Sigmoid colon (tissue), 6 donors: ENCODE measurements at regions not wholly inside any gene's neighbourhood (a gene's known extent, or its start where the extent isn't known, plus 50 kb on each side); places are given as distances from the start of the nearest gene placed in this dataset.

ENCODE experiments used
- DNase-seq: peaks from one replicate; pipeline ENCODE4 v3.0.0-alpha.2; 2019
- H3K27ac ChIP-seq, 4 donors: fragments of 200-600 bp; sonication (generic); one replicate each; pipeline ENCODE4 v1.5.1; 2016 to 2019; ENCODE audit warnings: mild to moderate bottlenecking in 1 of 4
- H3K27me3 ChIP-seq, 3 donors: fragments of 200-600 bp; sonication (generic); one replicate each; pipeline ENCODE4 v1.5.1; 2019; ENCODE audit warnings: mild to moderate bottlenecking in 1 of 3
- H3K36me3 ChIP-seq, 4 donors: fragments of 200-600 bp; sonication (generic); one replicate each; pipeline ENCODE4 v1.5.1; 2016 to 2019
- H3K4me1 ChIP-seq, 4 donors: fragments of 200-600 bp; sonication (generic); one replicate each; pipeline ENCODE4 v1.5.1; 2017 to 2019
- H3K4me3 ChIP-seq, 4 donors: fragments of 200-600 bp; sonication (generic); one replicate each; pipeline ENCODE4 v1.5.1; 2017 to 2019; ENCODE audit warnings: mild to moderate bottlenecking in 2 of 4, moderate library complexity in 1 of 4
- H3K9me3 ChIP-seq, 4 donors: fragments of 200-600 bp in 3 of 4; sonication (generic) in 3 of 4; one replicate each; pipeline versions ENCODE4 v1.5.1 to v1.6.1; 2013 to 2019
- CTCF ChIP-seq, 4 experiments: fragments of 450-650 bp in 3 of 4; fragments of 200-600 bp in 1 of 4; IDR thresholded peaks; one replicate each; pipeline ENCODE4 v1.5.1; 2016 to 2019; ENCODE audit warnings: antibody characterized with exemption in 4 of 4, mild to moderate bottlenecking in 3 of 4, moderate library complexity in 2 of 4
- EP300 ChIP-seq, 4 donors: sonication (generic); formaldehyde crosslinking; IDR thresholded peaks; one replicate each; pipeline ENCODE4 v1.6.1; 2017; ENCODE audit warnings: antibody characterized with exemption in 4 of 4
- POLR2A ChIP-seq, 2 donors: fragments of 450-650 bp; IDR thresholded peaks; one replicate each; pipeline ENCODE4 v1.6.1; 2016; ENCODE audit warnings: antibody characterized with exemption in 2 of 2, mild to moderate bottlenecking in 2 of 2, moderate library complexity in 2 of 2
- POLR2AphosphoS5 ChIP-seq, 4 donors: sonication (generic); formaldehyde crosslinking; IDR thresholded peaks; one replicate each; pipeline ENCODE4 v1.6.1; 2017; ENCODE audit warnings: antibody characterized with exemption in 4 of 4
- whole genome bisulfite sequencing, 2 donors: extraction: QIAGEN DNeasy Blood & Tissue Kit; methylation state at CpG; one replicate each; pipeline ENCODE4 v1.1.7; 2013; 5-methylcytosine and 5-hydroxymethylcytosine counted together
- intact Hi-C: fragments of 100-400 bp; cut with DNase I; formaldehyde crosslinking; loops from one replicate; pipeline ENCODE4 v1.15.1; 2023
- donor health status: healthy with polysubstance abuse.
- donor health status: healthy.

GRCh38 chr9:89835666-89836065 lies 230.9 kb downstream of the GADD45G start:
- Histone ChIP-seq H3K4me3 (no peak overlapping the region), H3K9me3 (no peaks in the 10 kb centered on the region), H3K4me1 (peaks cover 0 to 33% (median 21%) of the 10 kb centered on the region in 4 donors), H3K27me3 (no peaks in the 10 kb centered on the region), H3K27ac (no peak overlapping the region), H3K36me3 (no peaks in the 10 kb centered on the region)
- 74 to 90% methylated on average over 5 of the region's 5 CpGs for WGBS, 2 donors
- TF ChIP-seq EP300 (IDR thresholded peaks at IDR 0.05) = no peak
- intact Hi-C loops = loop anchor here (5.0 kb wide), 2 partner anchors 37 to 233 kb away; no protein-coding TSS in a partner anchor
- no peak for DNase-seq

DNA sequence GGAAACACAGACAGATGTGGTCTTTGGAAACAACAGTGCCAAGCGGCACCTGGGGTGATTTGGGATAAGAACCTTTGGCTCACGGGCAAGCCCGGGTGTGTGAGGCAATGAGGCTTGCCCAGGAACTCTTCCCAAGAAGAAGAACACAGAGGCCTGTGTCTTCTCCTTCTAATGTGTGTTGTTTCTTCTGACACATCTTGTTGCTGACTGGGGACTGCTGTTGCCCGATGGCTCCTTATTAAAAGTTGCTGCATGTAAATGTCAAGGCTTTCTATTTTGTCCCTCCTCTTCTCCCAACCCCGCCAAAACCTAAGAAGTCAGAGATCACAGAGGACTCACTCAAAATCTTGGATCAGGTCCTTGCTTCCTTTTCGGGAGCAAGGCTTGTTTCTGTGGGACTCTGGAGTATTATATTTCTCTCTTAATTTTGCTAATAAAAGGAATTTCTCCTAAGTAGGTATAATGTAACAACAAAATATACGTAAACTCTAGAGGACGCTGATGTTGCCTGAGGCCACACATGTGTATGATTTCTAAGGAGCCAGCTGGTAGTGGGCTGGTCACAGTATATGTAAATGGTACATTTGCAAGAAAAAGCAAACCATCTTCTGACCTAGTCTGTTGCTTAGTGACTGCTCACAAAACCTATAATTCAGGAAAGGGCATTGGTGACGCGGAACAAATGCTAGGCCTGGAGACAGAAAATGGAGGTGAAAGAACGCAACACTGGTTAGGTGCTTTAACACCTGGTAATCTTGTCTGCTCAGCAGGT lies 232.5 kb downstream of the GADD45G start:
- Histone ChIP-seq H3K4me1 (peaks cover 0 to 33% (median 21%) of the 10 kb centered on the region in 4 donors), H3K27me3 (no peaks in the 10 kb centered on the region), H3K36me3 (no peaks in the 10 kb centered on the region), H3K27ac (peak overlapping the region in 3 of 4 donors; percentile 26 to 51 (median 40)), H3K9me3 (no peaks in the 10 kb centered on the region), H3K4me3 (no peak overlapping the region)
- peak; percentile 80 for DNase-seq
- intact Hi-C loops = loop anchor here (5.0 kb wide), 2 partner anchors 35 to 235 kb away; no protein-coding TSS in a partner anchor
- peak; percentile 44 to 83 (median 70) for TF ChIP-seq POLR2AphosphoS5 (IDR thresholded peaks at IDR 0.05)
- no peak for TF ChIP-seq POLR2A (IDR thresholded peaks at IDR 0.05)
- WGBS, 2 donors = 80 to 81% methylated on average over 11 of the region's 11 CpGs

DNA sequence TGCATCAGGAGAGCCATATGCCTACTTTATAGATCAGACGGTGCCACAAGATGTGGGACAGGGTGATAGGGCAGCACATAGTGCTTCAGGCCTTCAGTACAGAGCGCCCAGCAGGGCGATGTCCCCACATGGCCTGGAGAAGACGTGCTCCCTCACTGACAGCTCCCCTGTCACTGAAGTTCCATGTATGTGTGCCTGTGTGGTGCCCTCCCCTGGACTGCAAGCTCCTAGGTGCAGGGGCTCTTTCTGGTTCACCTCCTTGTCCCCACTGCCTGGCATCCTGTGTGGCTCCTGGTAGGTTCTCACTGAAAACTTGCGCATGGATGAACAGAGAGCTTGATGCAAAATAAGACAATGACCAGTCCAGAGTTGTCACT lies 233.1 kb downstream of the GADD45G start:
- Histone ChIP-seq H3K36me3 (no peaks in the 10 kb centered on the region), H3K27me3 (no peaks in the 10 kb centered on the region), H3K27ac (peak overlapping the region in 1 of 4 donors; percentile 51), H3K4me3 (no peak overlapping the region), H3K9me3 (no peaks in the 10 kb centered on the region), H3K4me1 (peaks cover 0 to 33% (median 21%) of the 10 kb centered on the region in 4 donors)
- intact Hi-C loops = loop anchor here (5.0 kb wide), 2 partner anchors 34 to 236 kb away; no protein-coding TSS in a partner anchor
- TF ChIP-seq EP300 (IDR thresholded peaks at IDR 0.05) (no peak), POLR2A (IDR thresholded peaks at IDR 0.05) (no peak), CTCF (IDR thresholded peaks at IDR 0.05) (no peak), POLR2AphosphoS5 (IDR thresholded peaks at IDR 0.05) (no peak)
- no peak for DNase-seq
- WGBS, 2 donors = 97% methylated on average over 5 of the region's 5 CpGs

- Histone ChIP-seq H3K4me3 (no peak overlapping the region), H3K9me3 (no peaks in the 10 kb centered on the region), H3K4me1 (peaks cover 0 to 33% (median 21%) of the 10 kb centered on the region in 4 donors), H3K27ac (no peak overlapping the region), H3K27me3 (no peaks in the 10 kb centered on the region), H3K36me3 (no peaks in the 10 kb centered on the region)
- intact Hi-C loops = loop anchor here (5.0 kb wide), 2 partner anchors 34 to 236 kb away; no protein-coding TSS in a partner anchor
- WGBS, 2 donors = 80 to 85% methylated on average over 6 of the region's 6 CpGs
- TF ChIP-seq POLR2A (IDR thresholded peaks at IDR 0.05) (no peak), EP300 (IDR thresholded peaks at IDR 0.05) (no peak), POLR2AphosphoS5 (IDR thresholded peaks at IDR 0.05) (no peak), CTCF (IDR thresholded peaks at IDR 0.05) (no peak)
- no peak for DNase-seq
These were observed 233.8 kb downstream of the GADD45G start for GRCh38 chr9:89838621-89839020.

DNA sequence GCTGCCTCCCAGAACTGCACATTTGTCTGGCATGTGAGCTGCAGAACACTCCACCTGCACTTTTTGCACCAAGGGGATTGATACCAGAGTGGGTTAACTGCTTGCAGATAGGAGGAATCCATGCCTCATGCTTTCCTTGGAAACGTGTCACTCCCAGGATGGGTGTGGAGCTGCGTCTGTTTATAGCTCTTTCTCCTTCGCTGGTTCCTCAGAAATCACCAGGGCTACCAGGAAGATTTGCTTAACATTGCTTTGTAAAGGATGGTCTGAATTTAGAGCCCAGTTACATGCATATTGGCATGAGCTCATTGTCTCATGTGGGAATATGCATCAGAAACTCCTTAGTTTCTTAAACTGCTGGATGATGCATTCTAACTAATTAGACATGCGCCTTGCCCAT lies 234.6 kb downstream of the GADD45G start:
- 32 to 62% methylated on average over 4 of the region's 4 CpGs for WGBS, 2 donors

More for the DNA sequence above, 234.6 kb downstream of the GADD45G start:
- no peaks in the 10 kb centered on the region for H3K36me3 ChIP-seq
- no peaks in the 10 kb centered on the region for H3K9me3 ChIP-seq
- no peak overlapping the region for H3K4me3 ChIP-seq
- no peaks in the 10 kb centered on the region for H3K27me3 ChIP-seq
- H3K27ac ChIP-seq = no peak overlapping the region
- H3K4me1 ChIP-seq = peaks cover 0 to 33% (median 21%) of the 10 kb centered on the region in 4 donors
- no peak for DNase-seq
- intact Hi-C loops = loop anchor here (5.0 kb wide), 2 partner anchors 33 to 237 kb away; no protein-coding TSS in a partner anchor
- TF ChIP-seq CTCF (IDR thresholded peaks at IDR 0.05) = no peak
- TF ChIP-seq POLR2AphosphoS5 (IDR thresholded peaks at IDR 0.05) = no peak
- no peak for TF ChIP-seq EP300 (IDR thresholded peaks at IDR 0.05)
- no peak for TF ChIP-seq POLR2A (IDR thresholded peaks at IDR 0.05)
